Lower leg skin (tissue), 4 donors: ENCODE measurements at regions not wholly inside any gene's neighbourhood (a gene's known extent, or its start where the extent isn't known, plus 50 kb on each side); places are given as distances from the start of the nearest gene placed in this dataset.

Source experiments
- DNase-seq, 2 donors: peaks; one replicate each; pipeline ENCODE4 v3.0.0-alpha.2; 2019; ENCODE audit warnings: low spot score in 2 of 2
- H3K4me3 ChIP-seq: fragments of 200-600 bp; sonication (generic); 2 replicates; pipeline ENCODE4 v1.5.1; 2017; ENCODE audit warnings: mild to moderate bottlenecking, low read depth; ENCODE audit not compliant: poor library complexity, severe bottlenecking
- POLR2A ChIP-seq, 2 donors: fragments of 450-650 bp; IDR thresholded peaks; one replicate each; pipeline ENCODE4 v1.6.1; 2016 to 2017; ENCODE audit warnings: antibody characterized with exemption in 2 of 2, mild to moderate bottlenecking in 1 of 2, moderate library complexity in 1 of 2
- WGBS, 2 donors: methylation state at CpG; one replicate each; pipeline ENCODE4 v1.1.5; 2018; 5-methylcytosine and 5-hydroxymethylcytosine counted together
- intact Hi-C: fragments of 100-400 bp; cut with DNase I; formaldehyde crosslinking; loops from one replicate; pipeline ENCODE4 v1.15.0; 2023; ENCODE audit warnings: low total_unique reads
- TF ChIP-seq, protein P1 (sequence below), 3 donors: fragments of 450-650 bp; IDR thresholded peaks; one replicate each; pipeline ENCODE4 v1.5.1; 2016; ENCODE audit warnings: antibody characterized with exemption in 3 of 3, mild to moderate bottlenecking in 3 of 3, moderate library complexity in 2 of 3

GRCh38 chr1:29585656-29586055 is 349.3 kb downstream of the PTPRU start:
- DNase-seq, result peak in 1 of 2 donors; percentile 76
- intact Hi-C loops, result no loop called here
- TF ChIP-seq, protein P1, sequence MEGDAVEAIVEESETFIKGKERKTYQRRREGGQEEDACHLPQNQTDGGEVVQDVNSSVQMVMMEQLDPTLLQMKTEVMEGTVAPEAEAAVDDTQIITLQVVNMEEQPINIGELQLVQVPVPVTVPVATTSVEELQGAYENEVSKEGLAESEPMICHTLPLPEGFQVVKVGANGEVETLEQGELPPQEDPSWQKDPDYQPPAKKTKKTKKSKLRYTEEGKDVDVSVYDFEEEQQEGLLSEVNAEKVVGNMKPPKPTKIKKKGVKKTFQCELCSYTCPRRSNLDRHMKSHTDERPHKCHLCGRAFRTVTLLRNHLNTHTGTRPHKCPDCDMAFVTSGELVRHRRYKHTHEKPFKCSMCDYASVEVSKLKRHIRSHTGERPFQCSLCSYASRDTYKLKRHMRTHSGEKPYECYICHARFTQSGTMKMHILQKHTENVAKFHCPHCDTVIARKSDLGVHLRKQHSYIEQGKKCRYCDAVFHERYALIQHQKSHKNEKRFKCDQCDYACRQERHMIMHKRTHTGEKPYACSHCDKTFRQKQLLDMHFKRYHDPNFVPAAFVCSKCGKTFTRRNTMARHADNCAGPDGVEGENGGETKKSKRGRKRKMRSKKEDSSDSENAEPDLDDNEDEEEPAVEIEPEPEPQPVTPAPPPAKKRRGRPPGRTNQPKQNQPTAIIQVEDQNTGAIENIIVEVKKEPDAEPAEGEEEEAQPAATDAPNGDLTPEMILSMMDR (IDR thresholded peaks at IDR 0.05), result no peak
- WGBS, 2 donors, result 83 to 92% methylated on average over 6 of the region's 6 CpGs
- H3K4me3 ChIP-seq, result no peak overlapping the region

GRCh38 chr1:29585201-29585600 is 348.9 kb downstream of the PTPRU start:
- DNase-seq, result peak in 1 of 2 donors; percentile 49
- 63 to 64% methylated on average over 7 of the region's 7 CpGs for WGBS, 2 donors
- TF ChIP-seq, protein P1 (IDR thresholded peaks at IDR 0.05), result no peak
- no peak for TF ChIP-seq POLR2A (IDR thresholded peaks at IDR 0.05)
- no peak overlapping the region for H3K4me3 ChIP-seq
- intact Hi-C loops, result no loop called here

- no peak for DNase-seq
- WGBS, 2 donors, result 33% methylated on average over 10 of the region's 10 CpGs
- intact Hi-C loops, result no loop called here
- TF ChIP-seq, protein P1 (IDR thresholded peaks at IDR 0.05), result no peak
- TF ChIP-seq POLR2A (IDR thresholded peaks at IDR 0.05), result no peak
- no peak overlapping the region for H3K4me3 ChIP-seq
These were observed 348.5 kb downstream of the PTPRU start for GRCh38 chr1:29584776-29585175.

GRCh38 chr1:29584362-29584761 is 348.0 kb downstream of the PTPRU start:
- WGBS, 2 donors, result 45 to 75% methylated on average over 3 of the region's 3 CpGs
- intact Hi-C loops, result no loop called here
- DNase-seq, result peak in 1 of 2 donors; percentile 37
- H3K4me3 ChIP-seq, result no peak overlapping the region
- TF ChIP-seq, protein P1 (IDR thresholded peaks at IDR 0.05), result no peak

DNA sequence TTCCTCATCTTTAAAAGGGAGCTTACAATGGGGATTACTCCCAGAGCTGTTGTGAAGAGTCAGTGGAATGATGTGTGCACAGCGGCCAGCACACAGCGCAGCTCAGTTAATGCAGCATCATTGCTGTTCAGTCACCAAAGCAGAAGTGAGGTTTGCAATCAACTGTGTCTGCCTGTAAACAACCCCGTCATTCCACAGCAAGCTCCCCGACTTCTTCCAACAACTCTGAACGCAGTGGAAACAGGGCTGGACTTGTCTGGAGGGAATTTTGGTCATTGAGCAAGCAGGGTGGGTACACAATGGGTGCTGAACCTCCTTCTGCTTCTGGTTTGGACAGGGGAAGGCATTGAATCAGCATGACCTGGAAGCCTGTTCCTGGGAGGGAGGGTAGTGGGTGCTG is 347.4 kb downstream of the PTPRU start:
- no peak overlapping the region for H3K4me3 ChIP-seq
- peak in 1 of 2 donors; percentile 65 for DNase-seq
- no peak for TF ChIP-seq POLR2A (IDR thresholded peaks at IDR 0.05)
- TF ChIP-seq, protein P1 (IDR thresholded peaks at IDR 0.05), result no peak
- intact Hi-C loops, result no loop called here
- WGBS, 2 donors, result 57 to 60% methylated on average over 5 of the region's 5 CpGs

GRCh38 chr1:29581256-29581655 is 344.9 kb downstream of the PTPRU start:
- intact Hi-C loops, result no loop called here
- no peak overlapping the region for H3K4me3 ChIP-seq
- peak in 1 of 2 donors; percentile 31 for DNase-seq
- 51 to 52% methylated on average over 4 of the region's 4 CpGs for WGBS, 2 donors
- TF ChIP-seq, protein P1 (IDR thresholded peaks at IDR 0.05), result no peak
- no peak for TF ChIP-seq POLR2A (IDR thresholded peaks at IDR 0.05)
